Transverse colon (tissue), 4 donors: ENCODE measurements at regions not wholly inside any gene's neighbourhood (a gene's known extent, or its start where the extent isn't known, plus 50 kb on each side); places are given as distances from the start of the nearest gene placed in this dataset.

ENCODE experiments used
- DNase-seq: peaks from one replicate; pipeline ENCODE4 v3.0.0-alpha.2; 2019
- H3K27ac ChIP-seq, 4 donors: fragments of 200-600 bp; sonication (generic); 2 replicates each; pipeline ENCODE4 v1.5.1; 2016 to 2018; ENCODE audit warnings: inconsistent platforms in 4 of 4
- H3K27me3 ChIP-seq: fragments of 200-600 bp; sonication (generic); 2 replicates; pipeline ENCODE4 v1.5.1; 2017; ENCODE audit warnings: inconsistent platforms
- H3K36me3 ChIP-seq, 4 donors: fragments of 200-600 bp; sonication (generic); 2 replicates each; pipeline ENCODE4 v1.5.1; 2017 to 2019; ENCODE audit warnings: inconsistent platforms in 4 of 4
- H3K4me1 ChIP-seq, 4 donors: fragments of 200-600 bp; sonication (generic); 2 replicates each; pipeline ENCODE4 v1.5.1; 2017 to 2020; ENCODE audit warnings: inconsistent platforms in 4 of 4
- H3K4me3 ChIP-seq, 4 donors: fragments of 200-600 bp; sonication (generic); 1 replicate in 1 of 4; 2 replicates in 3 of 4; pipeline versions ENCODE4 v1.5.1 to v1.6.1; 2017 to 2019; ENCODE audit warnings: inconsistent platforms in 4 of 4
- H3K9me3 ChIP-seq, 2 donors: fragments of 200-600 bp; sonication (generic); 2 replicates each; pipeline ENCODE4 v1.5.1; 2017 to 2019; ENCODE audit warnings: inconsistent platforms in 2 of 2
- CTCF ChIP-seq, 5 experiments: fragments of 200-600 bp in 3 of 5; fragments of 450-650 bp in 2 of 5; sonication (generic) in 3 of 5; IDR thresholded peaks; 1 replicate in 2 of 5; 2 replicates in 3 of 5; pipeline ENCODE4 v1.5.1; 2016 to 2017; ENCODE audit warnings: antibody characterized with exemption in 5 of 5, inconsistent platforms in 3 of 5, mild to moderate bottlenecking in 2 of 5, moderate library complexity in 1 of 5
- EP300 ChIP-seq: sonication (generic); formaldehyde crosslinking; IDR thresholded peaks from one replicate; pipeline ENCODE4 v1.6.1; 2017; ENCODE audit warnings: antibody characterized with exemption, low read depth
- POLR2A ChIP-seq: fragments of 450-650 bp; IDR thresholded peaks from one replicate; pipeline ENCODE4 v1.6.1; 2016; ENCODE audit warnings: antibody characterized with exemption, mild to moderate bottlenecking, moderate library complexity
- POLR2AphosphoS5 ChIP-seq, 3 donors: sonication (generic); formaldehyde crosslinking; IDR thresholded peaks; one replicate each; pipeline ENCODE4 v1.6.1; 2016; ENCODE audit warnings: antibody characterized with exemption in 3 of 3
- WGBS, 2 donors: methylation state at CpG; one replicate each; pipeline ENCODE4 v1.1.5; 2018; ENCODE audit warnings: low coverage in 1 of 2; 5-methylcytosine and 5-hydroxymethylcytosine counted together
- in situ Hi-C, 4 donors: fragments of 200-750 bp; cut with MboI; loops; one replicate each; pipeline versions ENCODE4 v1.15.0 to v1.15.1; 2017; ENCODE audit warnings: low sequenced_read_pairs in 3 of 4, low pct_ligation_motif_present in 1 of 4, low pct_unique_long_range_greater_than_20kb in 1 of 4
- intact Hi-C: fragments of 100-400 bp; cut with DNase I; formaldehyde crosslinking; loops from one replicate; pipeline ENCODE4 v1.15.1; 2023; ENCODE audit warnings: low total_unique reads

GRCh38 chr21:29443411-29444010, 144.8 kb downstream of the BACH1 start:
- intact Hi-C loops: no loop called here
- Histone ChIP-seq H3K4me1 (no peaks in the 10 kb centered on the region), H3K9me3 (no peaks in the 10 kb centered on the region), H3K27me3 (no peaks in the 10 kb centered on the region), H3K4me3 (no peak overlapping the region), H3K27ac (no peak overlapping the region), H3K36me3 (no peaks in the 10 kb centered on the region)
- no peak for DNase-seq
- WGBS, 2 donors: 100% methylated on average over 1 of the region's 1 CpG; no CpG with 5 or more reads in 1 of the 2 donors
- no peak for TF ChIP-seq EP300
- TF ChIP-seq POLR2AphosphoS5 (IDR thresholded peaks at IDR 0.05): no peak
- TF ChIP-seq CTCF (IDR thresholded peaks at IDR 0.05): no peak
- TF ChIP-seq POLR2A: no peak
- in situ Hi-C loops: no loop called here

GRCh38 chr21:29448766-29449165, 150.0 kb downstream of the BACH1 start:
- in situ Hi-C loops: no loop called here
- TF ChIP-seq POLR2AphosphoS5 (IDR thresholded peaks at IDR 0.05): no peak

GRCh38 chr21:29449306-29449950, 150.7 kb downstream of the BACH1 start:
- no peaks in the 10 kb centered on the region for H3K36me3 ChIP-seq
- TF ChIP-seq EP300: no peak
- no peak for DNase-seq
- no peaks in the 10 kb centered on the region for H3K4me1 ChIP-seq
- no peaks in the 10 kb centered on the region for H3K27me3 ChIP-seq
- H3K9me3 ChIP-seq: peaks cover 0 to 5% of the 10 kb centered on the region in 2 donors
- WGBS, 2 donors: 88 to 96% methylated on average over 5 to 6 of the region's 6 CpGs
- in situ Hi-C loops: no loop called here
- intact Hi-C loops: no loop called here
- H3K4me3 ChIP-seq: no peak overlapping the region
- no peak overlapping the region for H3K27ac ChIP-seq

More at GRCh38 chr21:29448766-29449165, 150.0 kb downstream of the BACH1 start:
- no peak overlapping the region for H3K27ac ChIP-seq
- H3K27me3 ChIP-seq: no peaks in the 10 kb centered on the region
- intact Hi-C loops: no loop called here
- no peak overlapping the region for H3K4me3 ChIP-seq
- no peak for DNase-seq
- no peaks in the 10 kb centered on the region for H3K36me3 ChIP-seq
- H3K9me3 ChIP-seq: peaks cover 0 to 5% of the 10 kb centered on the region in 2 donors
- no peaks in the 10 kb centered on the region for H3K4me1 ChIP-seq
- WGBS, 2 donors: 79 to 88% methylated on average over 4 of the region's 4 CpGs

GRCh38 chr21:29450058-29450457, 151.3 kb downstream of the BACH1 start:
- WGBS, 2 donors: 81 to 94% methylated on average over 2 to 6 of the region's 6 CpGs
- H3K4me3 ChIP-seq: no peak overlapping the region
- no peak overlapping the region for H3K27ac ChIP-seq
- no peaks in the 10 kb centered on the region for H3K27me3 ChIP-seq
- no peak for TF ChIP-seq POLR2A
- no peak for TF ChIP-seq POLR2AphosphoS5 (IDR thresholded peaks at IDR 0.05)
- no peak for TF ChIP-seq EP300
- TF ChIP-seq CTCF (IDR thresholded peaks at IDR 0.05): no peak
- intact Hi-C loops (no loop called here), in situ Hi-C loops (loop anchor here in 2 of 4 donors (25.0 kb wide), 1 partner anchor 387 kb away; no protein-coding TSS in a partner anchor)
- no peaks in the 10 kb centered on the region for H3K36me3 ChIP-seq
- no peak for DNase-seq
- peaks cover 0 to 5% of the 10 kb centered on the region in 2 donors for H3K9me3 ChIP-seq
- no peaks in the 10 kb centered on the region for H3K4me1 ChIP-seq

- intact Hi-C loops: no loop called here
- no peaks in the 10 kb centered on the region for H3K36me3 ChIP-seq
- no peak overlapping the region for H3K27ac ChIP-seq
- TF ChIP-seq EP300 (no peak), CTCF (IDR thresholded peaks at IDR 0.05) (no peak), POLR2A (no peak), POLR2AphosphoS5 (IDR thresholded peaks at IDR 0.05) (no peak)
- no peaks in the 10 kb centered on the region for H3K27me3 ChIP-seq
- no peak overlapping the region for H3K4me3 ChIP-seq
- H3K9me3 ChIP-seq: peaks cover 0 to 5% of the 10 kb centered on the region in 2 donors
- H3K4me1 ChIP-seq: no peaks in the 10 kb centered on the region
- in situ Hi-C loops: loop anchor here in 2 of 4 donors (25.0 kb wide), 1 partner anchor 384 kb away; no protein-coding TSS in a partner anchor
- no peak for DNase-seq
- WGBS, 2 donors: 73 to 87% methylated on average over 3 of the region's 3 CpGs
Observed at GRCh38 chr21:29453511-29453910, 154.8 kb downstream of the BACH1 start.
